ENCODE measurements at regions not wholly inside any gene's neighbourhood (a gene's known extent, or its start where the extent isn't known, plus 50 kb on each side); places are given as distances from the start of the nearest gene placed in this dataset.

GRCh38 chr2:34004936-34005335 is 405.8 kb upstream of the FAM98A start:
- Histone ChIP-seq H3K27me3 (ENCODE audit: low read depth, low read length) (no peaks in the 10 kb centered on the region), H3K27ac (ENCODE audit: low read length) (no peak overlapping the region), H3K4me2 (ENCODE audit: low read length) (no peak overlapping the region), H3K36me3 (replicated peaks; ENCODE audit: low read depth, low read length) (no peaks in the 10 kb centered on the region), H3K9me3 (ENCODE audit: insufficient read depth, low read length) (no peaks in the 10 kb centered on the region), H3K79me2 (ENCODE audit: low read length) (no peaks in the 10 kb centered on the region), H4K20me1 (ENCODE audit: insufficient read depth, low read length) (no peaks in the 10 kb centered on the region), H3K4me1 (ENCODE audit: low read length) (peaks cover 7% of the 10 kb centered on the region; the same call in 1 of the 2 replicates), H3K9ac (ENCODE audit: low read length) (no peak overlapping the region), H3K4me3 (ENCODE audit: low read length) (no peak overlapping the region), H2AFZ (ENCODE audit: low read depth, low read length) (no peak overlapping the region)
- TF ChIP-seq CTCF (IDR thresholded peaks at IDR 0.05; ENCODE audit: low read depth, low read length) (no peak), EZH2phosphoT487 (IDR thresholded peaks at IDR 0.05; ENCODE audit: low read depth) (no peak)

- TF ChIP-seq EZH2phosphoT487 (IDR thresholded peaks at IDR 0.05; ENCODE audit: low read depth) (no peak), CTCF (IDR thresholded peaks at IDR 0.05; ENCODE audit: low read depth, low read length) (no peak)
- H3K36me3 ChIP-seq (replicated peaks; ENCODE audit: low read depth, low read length) = no peaks in the 10 kb centered on the region
- H3K9me3 ChIP-seq (ENCODE audit: insufficient read depth, low read length) = no peaks in the 10 kb centered on the region
- H3K27me3 ChIP-seq (ENCODE audit: low read depth, low read length) = no peaks in the 10 kb centered on the region
- no peak overlapping the region for H3K4me3 ChIP-seq (ENCODE audit: low read length)
- no peak overlapping the region for H3K27ac ChIP-seq (ENCODE audit: low read length)
- no peaks in the 10 kb centered on the region for H4K20me1 ChIP-seq (ENCODE audit: insufficient read depth, low read length)
- peaks cover 7% of the 10 kb centered on the region; the same call in 1 of the 2 replicates for H3K4me1 ChIP-seq (ENCODE audit: low read length)
- H3K4me2 ChIP-seq (ENCODE audit: low read length) = peak overlapping the region; percentile 15; the same call in 1 of the 2 replicates
- H2AFZ ChIP-seq (ENCODE audit: low read depth, low read length) = no peak overlapping the region
- H3K79me2 ChIP-seq (ENCODE audit: low read length) = no peaks in the 10 kb centered on the region
- no peak overlapping the region for H3K9ac ChIP-seq (ENCODE audit: low read length)
Observed at GRCh38 chr2:34003795-34004194, 404.7 kb upstream of the FAM98A start.

GRCh38 chr2:34001557-34001956 is 402.5 kb upstream of the FAM98A start:
- H3K79me2 ChIP-seq (ENCODE audit: low read length) = no peaks in the 10 kb centered on the region
- H3K4me2 ChIP-seq (ENCODE audit: low read length) = no peak overlapping the region
- no peak for TF ChIP-seq EZH2phosphoT487 (IDR thresholded peaks at IDR 0.05; ENCODE audit: low read depth)
- no peak for TF ChIP-seq CTCF (IDR thresholded peaks at IDR 0.05; ENCODE audit: low read depth, low read length)
- no peak overlapping the region for H3K27ac ChIP-seq (ENCODE audit: low read length)
- no peaks in the 10 kb centered on the region for H4K20me1 ChIP-seq (ENCODE audit: insufficient read depth, low read length)
- no peak overlapping the region for H3K4me3 ChIP-seq (ENCODE audit: low read length)
- H3K9me3 ChIP-seq (ENCODE audit: insufficient read depth, low read length) = peaks cover 4% of the 10 kb centered on the region; the same call in 1 of the 2 replicates
- H3K27me3 ChIP-seq (ENCODE audit: low read depth, low read length) = no peaks in the 10 kb centered on the region
- no peak overlapping the region for H2AFZ ChIP-seq (ENCODE audit: low read depth, low read length)
- H3K9ac ChIP-seq (ENCODE audit: low read length) = no peak overlapping the region
- H3K4me1 ChIP-seq (ENCODE audit: low read length) = peaks cover 7% of the 10 kb centered on the region; the same call in 1 of the 2 replicates
- H3K36me3 ChIP-seq (replicated peaks; ENCODE audit: low read depth, low read length) = peaks cover 5% of the 10 kb centered on the region

GRCh38 chr2:33984131-33984530 is 385.0 kb upstream of the FAM98A start:
- TF ChIP-seq CTCF (IDR thresholded peaks at IDR 0.05; ENCODE audit: low read depth, low read length) = no peak
- TF ChIP-seq EZH2phosphoT487 (IDR thresholded peaks at IDR 0.05; ENCODE audit: low read depth) = no peak
- Histone ChIP-seq H3K27me3 (ENCODE audit: low read depth, low read length) (no peaks in the 10 kb centered on the region), H3K27ac (ENCODE audit: low read length) (no peak overlapping the region), H3K9ac (ENCODE audit: low read length) (no peak overlapping the region), H3K36me3 (replicated peaks; ENCODE audit: low read depth, low read length) (no peaks in the 10 kb centered on the region), H3K4me2 (ENCODE audit: low read length) (no peak overlapping the region), H2AFZ (ENCODE audit: low read depth, low read length) (no peak overlapping the region), H3K4me1 (ENCODE audit: low read length) (no peaks in the 10 kb centered on the region), H3K4me3 (ENCODE audit: low read length) (no peak overlapping the region), H3K79me2 (ENCODE audit: low read length) (no peaks in the 10 kb centered on the region), H4K20me1 (ENCODE audit: insufficient read depth, low read length) (no peaks in the 10 kb centered on the region), H3K9me3 (ENCODE audit: insufficient read depth, low read length) (no peaks in the 10 kb centered on the region)

Data from OCI-LY3 (cell line).